ENCODE measurements at regions not wholly inside any gene's neighbourhood (a gene's known extent, or its start where the extent isn't known, plus 50 kb on each side); places are given as distances from the start of the nearest gene placed in this dataset.
A peak's percentile ranks its signal among the peaks of the same experiment; 100 is the strongest.

DNA sequence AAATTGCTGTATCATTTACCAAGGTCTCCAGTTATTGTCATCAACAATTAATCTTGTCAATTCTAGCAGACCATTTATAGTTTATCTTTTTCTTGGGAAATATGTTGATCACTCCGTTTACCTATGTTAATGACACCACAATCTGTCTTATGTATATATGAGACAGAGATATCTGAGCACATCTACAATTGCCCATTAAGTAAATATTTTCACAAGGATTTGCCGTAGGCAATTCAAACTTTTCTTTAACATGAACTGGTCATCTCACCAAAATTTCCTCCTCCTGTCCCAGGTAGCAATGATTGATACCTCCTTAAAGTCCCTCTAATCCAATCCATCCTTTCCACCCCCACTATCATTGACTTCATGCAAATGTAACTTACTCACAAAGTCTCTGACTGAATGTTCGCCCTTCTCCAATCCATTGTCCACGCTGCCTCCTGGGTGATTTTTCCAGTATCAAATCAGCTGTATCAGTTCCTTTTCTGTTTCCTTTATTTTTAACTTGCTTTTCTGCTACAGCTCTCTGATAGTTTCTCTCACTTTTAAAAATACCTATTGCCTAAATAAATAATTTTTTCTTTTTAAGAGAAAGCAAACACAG, 138.3 kb downstream of the GNAT3 start:
- Mint-ChIP-seq H3K9me3 (peaks cover 4% of the 10 kb centered on the region), H3K36me3 (ENCODE audit: low read depth) (no peaks in the 10 kb centered on the region), H3K27me3 (ENCODE audit: low read depth) (no peaks in the 10 kb centered on the region), H3K4me3 (no peak overlapping the region), H3K27ac (ENCODE audit: unreplicated experiment) (no peak overlapping the region), H3K4me1 (no peaks in the 10 kb centered on the region)
- no peak for DNase-seq (ENCODE audit: low read depth, low spot score)
- TF ChIP-seq CTCF (conservative IDR thresholded peaks at IDR 0.05), result no peak

DNA sequence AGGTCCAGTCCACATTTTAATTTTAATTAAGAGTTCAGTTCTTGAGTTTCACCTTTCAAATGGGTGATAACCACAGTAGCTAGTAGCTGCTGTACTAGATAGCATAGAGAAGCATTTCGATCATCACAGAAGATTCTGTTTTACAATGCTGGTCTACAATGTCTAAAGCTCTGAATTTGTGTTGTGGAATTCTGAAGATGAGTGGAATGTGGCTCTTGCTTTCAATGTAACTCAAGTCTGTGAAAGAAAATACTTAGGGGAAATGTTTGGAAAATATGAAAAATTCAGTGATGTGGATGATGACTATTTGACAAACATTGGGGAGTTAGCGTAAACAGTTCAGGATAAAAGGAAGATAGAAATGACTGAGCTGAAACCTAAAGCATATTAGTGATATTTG, 139.4 kb downstream of the GNAT3 start:
- H3K27ac Mint-ChIP-seq (ENCODE audit: unreplicated experiment), result no peak overlapping the region
- no peak overlapping the region for H3K4me3 Mint-ChIP-seq

DNA sequence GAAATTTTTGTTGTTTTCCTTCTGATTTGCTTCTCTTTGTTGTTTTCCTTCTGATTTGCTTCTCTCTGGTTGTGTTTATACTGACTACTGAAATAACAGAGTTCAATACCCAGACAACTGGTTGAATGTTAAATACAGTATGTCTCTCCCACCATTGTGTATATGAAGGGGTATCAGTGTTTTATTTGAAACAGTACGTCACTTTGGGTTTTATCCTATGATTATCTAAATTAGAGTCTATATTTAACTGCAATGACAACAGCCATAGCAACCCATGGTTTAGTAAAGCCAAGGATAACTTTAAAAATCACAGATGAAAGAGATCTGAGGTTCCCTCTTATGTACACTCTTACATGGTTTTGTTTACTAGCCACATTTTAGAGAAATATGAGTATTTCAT, 141.3 kb downstream of the GNAT3 start:
- TF ChIP-seq CTCF (conservative IDR thresholded peaks at IDR 0.05), result no peak
- H3K9me3 Mint-ChIP-seq, result peaks cover 4% of the 10 kb centered on the region
- no peaks in the 10 kb centered on the region for H3K4me1 Mint-ChIP-seq
- no peaks in the 10 kb centered on the region for H3K27me3 Mint-ChIP-seq (ENCODE audit: low read depth)
- no peaks in the 10 kb centered on the region for H3K36me3 Mint-ChIP-seq (ENCODE audit: low read depth)
- DNase-seq (ENCODE audit: low read depth, low spot score), result no peak
- no peak overlapping the region for H3K4me3 Mint-ChIP-seq
- H3K27ac Mint-ChIP-seq (ENCODE audit: unreplicated experiment), result no peak overlapping the region

More for the DNA sequence above, 139.4 kb downstream of the GNAT3 start:
- Mint-ChIP-seq H3K4me1 (no peaks in the 10 kb centered on the region), H3K27me3 (ENCODE audit: low read depth) (no peaks in the 10 kb centered on the region), H3K9me3 (peaks cover 4% of the 10 kb centered on the region), H3K36me3 (ENCODE audit: low read depth) (no peaks in the 10 kb centered on the region)
- DNase-seq (ENCODE audit: low read depth, low spot score), result no peak
- TF ChIP-seq CTCF (conservative IDR thresholded peaks at IDR 0.05), result no peak

DNA sequence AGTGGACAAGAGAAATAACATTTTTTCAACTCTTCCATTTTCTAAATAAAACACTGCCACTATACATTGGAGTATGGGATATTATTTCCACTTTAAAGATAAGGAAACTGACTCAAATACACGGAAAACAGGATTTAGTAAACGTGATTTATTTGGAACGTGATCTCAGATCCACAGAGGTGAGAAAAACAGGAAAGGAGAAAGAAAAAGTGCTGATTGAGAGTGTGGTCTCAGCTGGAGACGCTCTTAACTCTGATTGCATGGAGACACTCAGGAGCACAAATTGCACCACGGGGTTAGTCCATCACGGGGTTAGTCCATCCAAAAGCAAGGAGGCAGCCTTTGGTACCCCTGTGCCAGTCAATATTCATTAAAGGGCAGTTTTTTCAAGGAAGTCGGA, 142.5 kb downstream of the GNAT3 start:
- TF ChIP-seq CTCF (conservative IDR thresholded peaks at IDR 0.05), result no peak
- H3K9me3 Mint-ChIP-seq, result peaks cover 8% of the 10 kb centered on the region
- no peaks in the 10 kb centered on the region for H3K27me3 Mint-ChIP-seq (ENCODE audit: low read depth)
- peaks cover 3% of the 10 kb centered on the region for H3K36me3 Mint-ChIP-seq (ENCODE audit: low read depth)
- H3K4me3 Mint-ChIP-seq, result no peak overlapping the region
- no peaks in the 10 kb centered on the region for H3K4me1 Mint-ChIP-seq
- DNase-seq (ENCODE audit: low read depth, low spot score), result no peak
- H3K27ac Mint-ChIP-seq (ENCODE audit: unreplicated experiment), result peak overlapping the region; percentile 87

- Mint-ChIP-seq H3K4me1 (peaks cover 11% of the 10 kb centered on the region), H3K27ac (ENCODE audit: unreplicated experiment) (no peak overlapping the region), H3K4me3 (no peak overlapping the region), H3K36me3 (ENCODE audit: low read depth) (peaks cover 3% of the 10 kb centered on the region), H3K9me3 (peaks cover 8% of the 10 kb centered on the region), H3K27me3 (ENCODE audit: low read depth) (no peaks in the 10 kb centered on the region)
- TF ChIP-seq CTCF (conservative IDR thresholded peaks at IDR 0.05), result no peak
- no peak for DNase-seq (ENCODE audit: low read depth, low spot score)
These were observed 149.2 kb downstream of the GNAT3 start for GRCh38 chr7:80362677-80363076.
